ENCODE measurements at regions not wholly inside any gene's neighbourhood (a gene's known extent, or its start where the extent isn't known, plus 50 kb on each side); places are given as distances from the start of the nearest gene placed in this dataset.

DNA sequence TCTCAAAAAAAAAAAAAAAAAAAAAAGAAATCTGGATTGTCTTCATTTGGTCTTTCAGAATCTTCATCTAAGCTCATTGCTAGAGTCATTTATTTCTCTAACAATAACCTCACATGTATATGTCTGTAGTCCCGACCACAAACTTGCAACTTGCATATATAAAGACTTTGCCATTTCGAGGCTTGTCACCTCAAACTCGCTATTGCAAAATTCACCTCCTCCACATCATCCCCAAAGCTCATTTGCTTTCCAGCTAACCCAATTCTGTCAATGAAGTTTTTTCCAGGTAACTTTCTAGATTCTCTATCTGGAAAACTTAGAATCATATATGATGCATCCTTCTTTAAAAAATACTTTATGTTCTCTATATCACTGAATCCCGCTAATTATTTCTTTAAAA is 393.2 kb upstream of the ATXN7L3B start:
- Histone ChIP-seq H3K23ac (ENCODE audit: insufficient read length, low read depth, low read length) (no peak overlapping the region), H3K27me3 (ENCODE audit: insufficient read depth, low read length) (no peaks in the 10 kb centered on the region), H3K79me2 (ENCODE audit: insufficient read depth, low read length) (no peaks in the 10 kb centered on the region), H3T11ph (ENCODE audit: low read length) (no peak overlapping the region), H2BK12ac (ENCODE audit: insufficient read length, low read depth, low read length) (no peak overlapping the region), H4K8ac (replicated peaks; ENCODE audit: insufficient read length, low read depth, low read length) (no peak overlapping the region), H2BK15ac (ENCODE audit: low read depth, low read length) (no peak overlapping the region), H3K4me1 (ENCODE audit: insufficient read depth, low read length) (no peaks in the 10 kb centered on the region), H3K9ac (ENCODE audit: extremely low read depth, insufficient read length, low read length) (no peak overlapping the region), H2AK5ac (ENCODE audit: insufficient read length, low read length) (no peak overlapping the region), H3K9me3 (ENCODE audit: control insufficient read depth, low read depth, low read length) (no peaks in the 10 kb centered on the region), H3K56ac (ENCODE audit: insufficient read length, low read depth, low read length) (no peak overlapping the region), H3K18ac (ENCODE audit: insufficient read length, low read depth, low read length) (no peak overlapping the region), H3K14ac (ENCODE audit: insufficient read depth, low read length) (no peak overlapping the region), H2BK20ac (ENCODE audit: low read depth, low read length, poor library complexity, severe bottlenecking) (no peak overlapping the region), H3K4ac (ENCODE audit: low read depth, low read length) (no peak overlapping the region), H4K5ac (ENCODE audit: insufficient read length, low read depth, low read length) (no peak overlapping the region), H3K23me2 (ENCODE audit: insufficient read length, low read depth, low read length, poor library complexity, severe bottlenecking) (no peaks in the 10 kb centered on the region), H3K27ac (ENCODE audit: insufficient read length, low read depth, low read length) (no peak overlapping the region), H4K91ac (ENCODE audit: insufficient read length, low read depth, low read length) (no peak overlapping the region), H3K79me1 (ENCODE audit: insufficient read depth, low read depth, low read length, poor library complexity, severe bottlenecking) (no peaks in the 10 kb centered on the region), H3K4me2 (ENCODE audit: insufficient read depth, insufficient read length, low read length) (no peak overlapping the region), H4K20me1 (ENCODE audit: control insufficient read depth, insufficient read depth, insufficient read length) (no peaks in the 10 kb centered on the region), H2BK5ac (ENCODE audit: insufficient read length, low read length) (no peak overlapping the region), H2BK120ac (ENCODE audit: low read depth, low read length, poor library complexity, severe bottlenecking) (no peak overlapping the region), H2AFZ (ENCODE audit: low read length) (no peak overlapping the region)
- H3K9me3 Mint-ChIP-seq: no peaks in the 10 kb centered on the region
- no peak overlapping the region for H3K27ac Mint-ChIP-seq
- 0 out of 4 replicates have a peak, but pooled peaks cover 0 to 2% of the 10 kb centered on the region in 2 experiments for H3K4me1 Mint-ChIP-seq
- no CpG with 5 or more reads among the region's 4 CpGs for WGBS (ENCODE audit: extremely low coverage, insufficient read length, low lambda C conversion rate)
- no peak for TF ChIP-seq CTCF (conservative IDR thresholded peaks at IDR 0.05)
- H3K36me3 Mint-ChIP-seq (ENCODE audit: insufficient read depth in 1 of 3, low read depth in 3 of 3): no peaks in the 10 kb centered on the region
- no peak overlapping the region for H3K4me3 Mint-ChIP-seq
- H3K27me3 Mint-ChIP-seq (ENCODE audit: low read depth): no peaks in the 10 kb centered on the region
- DNase-seq: no peak

All from H9 (cell line).